ENCODE measurements at regions not wholly inside any gene's neighbourhood (a gene's known extent, or its start where the extent isn't known, plus 50 kb on each side); places are given as distances from the start of the nearest gene placed in this dataset.

DNA sequence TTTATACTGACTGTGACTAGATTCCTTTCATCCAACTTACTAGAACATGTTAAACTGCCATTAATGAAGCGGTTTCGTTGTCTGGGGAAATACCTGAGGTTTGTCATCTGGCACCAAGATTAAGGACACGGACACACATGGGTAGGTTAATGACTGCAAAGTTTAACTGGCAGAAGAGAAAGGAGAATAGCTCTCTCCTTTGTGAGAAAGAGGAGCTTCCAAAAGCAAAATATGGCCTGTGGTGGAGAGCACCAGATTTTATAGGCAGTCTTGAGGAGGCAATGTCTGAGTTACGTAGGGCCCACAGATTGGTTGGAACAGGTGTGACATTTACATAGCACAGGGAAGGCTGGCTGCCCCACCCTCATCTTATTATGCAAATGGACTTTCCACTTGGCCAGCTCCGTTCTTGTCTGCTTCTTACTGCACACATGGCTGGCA is 1193.0 kb upstream of the CELF2 start:
- DNase-seq (ENCODE audit: extremely low spot score) = no peak
- TF ChIP-seq, protein P1, sequence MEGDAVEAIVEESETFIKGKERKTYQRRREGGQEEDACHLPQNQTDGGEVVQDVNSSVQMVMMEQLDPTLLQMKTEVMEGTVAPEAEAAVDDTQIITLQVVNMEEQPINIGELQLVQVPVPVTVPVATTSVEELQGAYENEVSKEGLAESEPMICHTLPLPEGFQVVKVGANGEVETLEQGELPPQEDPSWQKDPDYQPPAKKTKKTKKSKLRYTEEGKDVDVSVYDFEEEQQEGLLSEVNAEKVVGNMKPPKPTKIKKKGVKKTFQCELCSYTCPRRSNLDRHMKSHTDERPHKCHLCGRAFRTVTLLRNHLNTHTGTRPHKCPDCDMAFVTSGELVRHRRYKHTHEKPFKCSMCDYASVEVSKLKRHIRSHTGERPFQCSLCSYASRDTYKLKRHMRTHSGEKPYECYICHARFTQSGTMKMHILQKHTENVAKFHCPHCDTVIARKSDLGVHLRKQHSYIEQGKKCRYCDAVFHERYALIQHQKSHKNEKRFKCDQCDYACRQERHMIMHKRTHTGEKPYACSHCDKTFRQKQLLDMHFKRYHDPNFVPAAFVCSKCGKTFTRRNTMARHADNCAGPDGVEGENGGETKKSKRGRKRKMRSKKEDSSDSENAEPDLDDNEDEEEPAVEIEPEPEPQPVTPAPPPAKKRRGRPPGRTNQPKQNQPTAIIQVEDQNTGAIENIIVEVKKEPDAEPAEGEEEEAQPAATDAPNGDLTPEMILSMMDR (IDR thresholded peaks at IDR 0.05; ENCODE audit: control extremely low read depth, extremely low read depth, low read depth, missing control alignments) = no peak
- CTCF ChIA-PET = interaction anchor here (0.7 to 1.3 kb wide), 2 partner anchors 15 to 20 kb away, joined by 3 read pairs; no protein-coding TSS in a partner anchor
- POLR2A ChIA-PET = no interaction called here

DNA sequence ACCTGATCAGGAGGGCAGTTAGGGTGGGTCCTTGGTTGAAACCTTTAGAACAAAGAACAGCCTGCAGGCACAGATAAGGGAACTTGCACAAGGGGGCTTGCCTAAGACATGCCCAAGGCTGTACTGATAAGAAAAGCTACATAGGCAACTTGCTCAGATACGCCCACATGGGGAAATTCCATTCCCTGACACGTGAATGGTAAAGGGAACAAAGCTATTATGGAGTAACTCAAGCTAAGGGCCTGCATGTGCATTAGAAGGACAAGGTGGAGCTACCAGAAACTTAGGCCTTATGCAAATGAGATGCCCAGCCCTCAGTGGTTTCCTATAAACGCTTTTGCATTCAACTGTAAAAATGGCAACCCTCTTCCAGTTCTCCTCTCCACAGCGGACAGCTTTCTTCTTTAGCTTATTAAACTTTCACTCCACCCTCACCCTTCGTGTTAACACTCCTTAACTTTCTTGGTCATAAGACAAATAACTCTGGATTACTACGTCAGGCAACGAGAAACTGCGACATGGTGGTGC is 1192.1 kb upstream of the CELF2 start:
- TF ChIP-seq, protein P1 (IDR thresholded peaks at IDR 0.05; ENCODE audit: control extremely low read depth, extremely low read depth, low read depth, missing control alignments) = no peak
- no peak for DNase-seq (ENCODE audit: extremely low spot score)
- ChIA-PET CTCF (interaction anchor here (1.3 kb wide), 1 partner anchor 16 kb away, joined by 3 read pairs; no protein-coding TSS in a partner anchor), POLR2A (no interaction called here)

DNA sequence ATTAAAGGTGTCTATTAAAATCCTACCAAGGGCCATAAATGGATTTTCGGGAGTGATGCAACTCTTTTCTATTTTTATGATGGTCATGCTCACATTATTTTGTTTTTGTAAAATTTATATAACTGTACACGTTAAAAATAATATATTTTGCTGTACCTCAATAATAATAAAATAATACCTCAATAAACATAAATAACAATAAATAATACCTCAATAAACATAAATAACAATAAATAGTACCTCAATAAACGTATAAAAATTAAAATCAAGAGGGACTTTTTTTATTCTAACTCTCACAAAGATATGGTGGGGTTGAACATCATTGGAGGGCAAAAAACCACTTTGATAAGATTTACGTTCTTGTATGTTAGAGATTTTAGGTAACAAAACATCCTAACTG is 1189.6 kb upstream of the CELF2 start:
- CTCF ChIA-PET = no interaction called here
- DNase-seq (ENCODE audit: extremely low spot score) = no peak
- POLR2A ChIA-PET = no interaction called here
- TF ChIP-seq, protein P1 (IDR thresholded peaks at IDR 0.05; ENCODE audit: control extremely low read depth, extremely low read depth, low read depth, missing control alignments) = no peak

DNA sequence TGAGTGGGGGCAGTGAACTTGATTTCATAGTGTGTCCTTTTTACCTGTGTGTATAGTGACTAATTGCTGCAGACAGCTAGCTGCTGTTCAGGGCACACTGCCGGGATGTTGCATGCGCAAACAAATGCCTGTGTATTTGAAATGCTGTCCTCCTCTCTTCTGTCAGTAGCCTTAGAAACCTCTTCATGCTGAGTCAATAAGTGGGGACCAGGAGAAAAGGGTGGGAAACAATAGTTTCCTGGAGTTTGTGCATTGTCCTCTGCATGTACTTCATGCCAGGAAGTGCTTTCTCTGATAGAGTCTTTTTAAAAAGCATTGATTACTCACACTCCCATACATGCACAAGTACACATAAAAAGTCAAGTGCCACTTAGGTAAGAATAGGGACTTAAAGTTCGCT is 1183.7 kb upstream of the CELF2 start:
- DNase-seq (ENCODE audit: extremely low spot score) = no peak
- CTCF ChIA-PET = no interaction called here
- POLR2A ChIA-PET = no interaction called here
- TF ChIP-seq, protein P1 (IDR thresholded peaks at IDR 0.05; ENCODE audit: control extremely low read depth, extremely low read depth, low read depth, missing control alignments) = no peak

DNA sequence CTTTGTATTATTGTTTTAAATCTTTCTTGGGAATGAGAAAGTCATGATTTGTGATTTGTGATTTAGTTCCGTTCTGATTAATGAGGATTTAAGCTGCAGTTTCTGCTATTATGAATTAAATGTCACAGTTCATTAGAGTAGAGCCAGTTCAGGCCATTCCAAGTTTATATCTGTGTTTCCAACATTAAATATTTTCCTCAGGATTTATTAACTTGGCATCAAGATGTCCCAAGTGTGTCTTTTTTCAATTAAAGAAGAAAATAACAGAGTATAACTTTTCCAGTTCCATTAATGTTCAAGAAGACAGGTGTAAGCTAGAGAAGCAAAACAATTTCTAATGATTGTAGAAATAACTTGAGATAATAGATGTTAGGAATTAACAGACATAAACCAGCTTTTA is 1183.2 kb upstream of the CELF2 start:
- ChIA-PET CTCF (no interaction called here), POLR2A (no interaction called here)
- TF ChIP-seq, protein P1 (IDR thresholded peaks at IDR 0.05; ENCODE audit: control extremely low read depth, extremely low read depth, low read depth, missing control alignments) = no peak
- DNase-seq (ENCODE audit: extremely low spot score) = no peak

DNA sequence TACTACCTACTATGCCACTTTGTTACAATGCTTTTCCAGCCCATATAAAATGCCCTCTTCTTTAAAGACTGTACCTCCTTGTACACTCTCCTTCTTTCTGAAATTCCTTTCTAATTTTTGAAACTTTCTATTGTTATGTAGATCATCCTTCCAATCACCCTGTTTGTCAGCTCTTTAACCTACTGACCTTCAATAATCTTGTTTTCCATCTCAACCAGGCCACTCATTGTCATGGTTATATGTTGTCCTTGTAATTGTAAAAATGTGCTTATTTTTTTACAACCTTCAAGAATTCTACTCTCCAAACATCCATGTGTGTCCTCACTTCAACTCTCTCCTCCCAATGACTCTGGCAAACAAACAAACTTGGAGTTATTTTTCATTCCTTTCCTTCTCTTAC is 1172.6 kb upstream of the CELF2 start:
- POLR2A ChIA-PET = no interaction called here
- CTCF ChIA-PET = no interaction called here
- TF ChIP-seq, protein P1 (IDR thresholded peaks at IDR 0.05; ENCODE audit: control extremely low read depth, extremely low read depth, low read depth, missing control alignments) = no peak
- DNase-seq (ENCODE audit: extremely low spot score) = no peak

DNA sequence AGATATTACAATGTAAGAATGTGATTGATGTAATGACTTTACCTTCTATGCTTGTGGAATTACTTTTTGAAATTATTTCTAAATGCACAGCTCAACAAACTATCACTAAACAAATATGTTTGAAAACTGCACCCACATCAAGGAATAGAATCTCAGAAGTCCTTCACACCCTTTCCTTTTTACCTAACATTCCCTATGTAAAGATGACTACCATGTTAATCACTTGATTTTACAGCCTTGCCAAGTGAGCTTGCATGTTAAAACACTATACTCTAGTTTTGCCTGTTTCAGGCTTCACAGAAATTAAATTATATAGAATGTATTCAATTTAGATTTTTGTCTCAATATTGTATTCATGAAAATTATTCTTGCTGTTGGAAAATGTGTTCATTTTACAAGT is 1169.4 kb upstream of the CELF2 start:
- no peak for DNase-seq (ENCODE audit: extremely low spot score)
- POLR2A ChIA-PET = no interaction called here
- CTCF ChIA-PET = no interaction called here
- TF ChIP-seq, protein P1 (IDR thresholded peaks at IDR 0.05; ENCODE audit: control extremely low read depth, extremely low read depth, low read depth, missing control alignments) = no peak
